SK-N-SH treated with all-trans-retinoic acid at 6 μM for 48 hours (cell line): ENCODE measurements at regions not wholly inside any gene's neighbourhood (a gene's known extent, or its start where the extent isn't known, plus 50 kb on each side); places are given as distances from the start of the nearest gene placed in this dataset.

Experiments used
- ATAC-seq: fragments of 200-7000 bp; cut with Tn5 transposase; 3 replicates; pipeline ENCODE4 v1.9.1; 2020; ENCODE audit warnings: mild to moderate bottlenecking, moderate library complexity
- ARNTL ChIP-seq: fragments of 450-650 bp; formaldehyde crosslinking; IDR thresholded peaks from 2 replicates; pipeline ENCODE4 v1.5.0; 2020; ENCODE audit warnings: low read depth, mild to moderate bottlenecking, moderate library complexity, borderline replicate concordance
- BACH2 ChIP-seq: fragments of 250-450 bp; sonication (Bioruptor Pico); IDR thresholded peaks from 2 replicates; pipeline ENCODE4 v1.9.0; 2021; ENCODE audit warnings: mild to moderate bottlenecking, borderline replicate concordance
- CSRNP3 ChIP-seq: fragments of 250-450 bp; sonication (Bioruptor Pico); IDR thresholded peaks from 2 replicates; pipeline ENCODE4 v1.5.1; 2021; ENCODE audit warnings: mild to moderate bottlenecking, moderate library complexity
- GLIS3 ChIP-seq: fragments of 250-450 bp; sonication (Bioruptor Pico); IDR thresholded peaks from 2 replicates; pipeline ENCODE4 v1.5.0; 2020; ENCODE audit warnings: mild to moderate bottlenecking, moderate library complexity
- ISL1 ChIP-seq: fragments of 250-450 bp; sonication (Bioruptor Pico); IDR thresholded peaks from 2 replicates; pipeline ENCODE4 v2.1.2; 2022; ENCODE audit warnings: mild to moderate bottlenecking, moderate library complexity
- OSR1 ChIP-seq: fragments of 250-450 bp; sonication (Bioruptor Pico); IDR thresholded peaks from 2 replicates; pipeline ENCODE4 v1.8.0; 2022; ENCODE audit warnings: moderate library complexity, mild to moderate bottlenecking, inconsistent platforms
- PATZ1 ChIP-seq: fragments of 250-450 bp; sonication (Bioruptor Pico); IDR thresholded peaks from 2 replicates; pipeline ENCODE4 v1.8.0; 2020; ENCODE audit warnings: mild to moderate bottlenecking, moderate library complexity, borderline replicate concordance
- POU6F1 ChIP-seq: fragments of 250-450 bp; sonication (Bioruptor Pico); IDR thresholded peaks from 2 replicates; pipeline ENCODE4 v1.8.0; 2021; ENCODE audit warnings: low read depth, mild to moderate bottlenecking, moderate library complexity, borderline replicate concordance
- PPARA ChIP-seq: fragments of 250-450 bp; sonication (Bioruptor Pico); IDR thresholded peaks from 2 replicates; pipeline ENCODE4 v1.5.0; 2020; ENCODE audit warnings: mild to moderate bottlenecking, borderline replicate concordance
- RARB ChIP-seq: fragments of 250-450 bp; sonication (Bioruptor Pico); IDR thresholded peaks from 2 replicates; pipeline ENCODE4 v1.8.0; 2021; ENCODE audit warnings: mild to moderate bottlenecking, moderate library complexity
- SNAI2 ChIP-seq: fragments of 250-450 bp; sonication (Bioruptor Pico); IDR thresholded peaks from 2 replicates; pipeline ENCODE4 v1.5.0; 2020; ENCODE audit warnings: mild to moderate bottlenecking, moderate library complexity
- TCF4 ChIP-seq: fragments of 250-450 bp; sonication (Bioruptor Pico); IDR thresholded peaks from 2 replicates; pipeline ENCODE4 v1.8.0; 2021; ENCODE audit warnings: mild to moderate bottlenecking, moderate library complexity, borderline replicate concordance
- TOX ChIP-seq: fragments of 250-450 bp; sonication (Bioruptor Pico); IDR thresholded peaks from 2 replicates; pipeline ENCODE4 v1.8.0; 2021; ENCODE audit warnings: mild to moderate bottlenecking, moderate library complexity, borderline replicate concordance
- TSHZ2 ChIP-seq: fragments of 250-450 bp; sonication (Bioruptor Pico); IDR thresholded peaks from 2 replicates; pipeline ENCODE4 v1.5.0; 2020; ENCODE audit warnings: mild to moderate bottlenecking, moderate library complexity
- ZFP3 ChIP-seq: fragments of 250-450 bp; sonication (Bioruptor Pico); IDR thresholded peaks from 2 replicates; pipeline ENCODE4 v1.5.0; 2020; ENCODE audit warnings: mild to moderate bottlenecking, moderate library complexity
- ZFP30 ChIP-seq: fragments of 450-650 bp; formaldehyde crosslinking; IDR thresholded peaks from 2 replicates; pipeline ENCODE4 v1.5.0; 2022; ENCODE audit warnings: mild to moderate bottlenecking, moderate library complexity
- ZNF565 ChIP-seq: fragments of 450-650 bp; formaldehyde crosslinking; conservative IDR thresholded peaks from 2 replicates; pipeline ENCODE4 v1.5.0; 2020; ENCODE audit warnings: low read depth, mild to moderate bottlenecking, moderate library complexity
- ZNF70 ChIP-seq: fragments of 450-650 bp; formaldehyde crosslinking; IDR thresholded peaks from 2 replicates; pipeline ENCODE4 v1.5.0; 2020; ENCODE audit warnings: mild to moderate bottlenecking, moderate library complexity
- ZNF8 ChIP-seq: fragments of 450-650 bp; formaldehyde crosslinking; IDR thresholded peaks from 2 replicates; pipeline ENCODE4 v1.5.0; 2020; ENCODE audit warnings: mild to moderate bottlenecking, moderate library complexity

GRCh38 chr3:31043184-31043819 is 148.8 kb upstream of the GADL1 start:
- no peak for ATAC-seq
- TF ChIP-seq SNAI2 (CRISPR knock-in tag) (no peak), ISL1 (CRISPR knock-in tag) (no peak), BACH2 (CRISPR knock-in tag) (no peak)

- TF ChIP-seq ZNF70 (CRISPR knock-in tag) (no peak), GLIS3 (CRISPR knock-in tag) (no peak), BACH2 (CRISPR knock-in tag) (no peak), TCF4 (no peak), PPARA (no peak), ZFP3 (no peak), POU6F1 (CRISPR knock-in tag) (no peak), ZNF565 (CRISPR knock-in tag) (no peak), RARB (CRISPR knock-in tag) (no peak), TSHZ2 (no peak), CSRNP3 (CRISPR knock-in tag) (no peak), OSR1 (CRISPR knock-in tag) (no peak), ISL1 (CRISPR knock-in tag) (no peak), ARNTL (CRISPR knock-in tag) (no peak), ZNF8 (CRISPR knock-in tag) (no peak), ZFP30 (no peak), SNAI2 (CRISPR knock-in tag) (no peak)
- TF ChIP-seq, all 23 proteins: peak for 0
- no peak for ATAC-seq
Measured at GRCh38 chr3:31047673-31048072, 153.2 kb upstream of the GADL1 start.

- no peak for TF ChIP-seq TOX (CRISPR knock-in tag)
- TF ChIP-seq ISL1 (CRISPR knock-in tag), result no peak
- no peak for TF ChIP-seq GLIS3 (CRISPR knock-in tag)
- no peak for TF ChIP-seq ARNTL (CRISPR knock-in tag)
- no peak for TF ChIP-seq CSRNP3 (CRISPR knock-in tag)
- no peak for TF ChIP-seq BACH2 (CRISPR knock-in tag)
- TF ChIP-seq ZNF70 (CRISPR knock-in tag), result no peak
- TF ChIP-seq PATZ1, result no peak
- TF ChIP-seq, all 23 proteins: peak for 0
- no peak for ATAC-seq
Measured at GRCh38 chr3:31048143-31048542, 153.7 kb upstream of the GADL1 start.
